OCI-LY7 (cell line): ENCODE measurements at regions not wholly inside any gene's neighbourhood (a gene's known extent, or its start where the extent isn't known, plus 50 kb on each side); places are given as distances from the start of the nearest gene placed in this dataset.

Experiments
- BruUV-seq: library from RNA; stranded (reverse); fragments of 400-500 nt; replicated peaks from 2 replicates; lab custom pipeline; 2021; lab: Mats Ljungman, UMichigan
- CTCF ChIA-PET: fragments of 300-600 bp; sonication (Branson Sonifier 250); formaldehyde crosslinking; loops from one replicate; lab custom pipeline; 2022; ENCODE audit warnings: antibody characterized with exemption; ENCODE audit not compliant: unreplicated experiment; lab: Charles Lee
- POLR2A ChIA-PET: fragments of 300-600 bp; sonication (Branson Sonifier 250); formaldehyde crosslinking; loops from one replicate; lab custom pipeline; 2022; ENCODE audit warnings: antibody characterized with exemption; lab: Charles Lee
- DNase-seq: peaks from one replicate; pipeline ENCODE4 v3.0.0-alpha.2; 2015; ENCODE audit warnings: low spot score
- H2AFZ ChIP-seq: fragments of 200-600 bp; sonication (generic), shearing (Covaris generic); 2 replicates; pipeline ENCODE4 v1.6.1; 2014; ENCODE audit warnings: mild to moderate bottlenecking, antibody characterized with exemption, low read length, moderate library complexity
- H3K27ac ChIP-seq: fragments of 200-600 bp; sonication (generic); 2 replicates; pipeline ENCODE4 v1.5.1; 2014; ENCODE audit warnings: mixed run types, low read depth, mild to moderate bottlenecking, moderate library complexity, low read length, inconsistent platforms; ENCODE audit not compliant: poor library complexity, severe bottlenecking
- H3K36me3 ChIP-seq: fragments of 200-600 bp; sonication (generic); 2 replicates; pipeline ENCODE4 v1.6.1; 2014; ENCODE audit warnings: mild to moderate bottlenecking, antibody characterized with exemption, low read length, moderate library complexity, mixed read lengths; ENCODE audit not compliant: insufficient read depth
- H3K4me1 ChIP-seq: fragments of 200-600 bp; sonication (generic); 2 replicates; pipeline ENCODE4 v1.5.1; 2014; ENCODE audit warnings: mild to moderate bottlenecking, low read length; ENCODE audit not compliant: insufficient read depth, poor library complexity, severe bottlenecking
- H3K4me2 ChIP-seq: fragments of 200-600 bp; sonication (generic); 2 replicates; pipeline ENCODE4 v1.6.1; 2014; ENCODE audit warnings: mild to moderate bottlenecking, low read length
- H3K4me3 ChIP-seq: fragments of 200-600 bp; sonication (generic); 2 replicates; pipeline ENCODE4 v1.5.1; 2014; ENCODE audit warnings: mild to moderate bottlenecking, low read depth, low read length; ENCODE audit not compliant: poor library complexity, severe bottlenecking
- H3K79me2 ChIP-seq: fragments of 200-600 bp; sonication (generic); 2 replicates; pipeline ENCODE4 v1.6.1; 2016; ENCODE audit warnings: low read depth, mild to moderate bottlenecking, low read length, moderate library complexity, mixed read lengths; ENCODE audit not compliant: insufficient read depth
- H3K9me2 ChIP-seq: fragments of 200-600 bp; sonication (generic); 2 replicates; pipeline ENCODE4 v1.6.1; 2016; ENCODE audit warnings: mild to moderate bottlenecking, low read length, mixed read lengths; ENCODE audit not compliant: insufficient read depth
- H3K9me3 ChIP-seq: fragments of 200-600 bp; sonication (generic); 2 replicates; pipeline ENCODE4 v1.6.1; 2014; ENCODE audit warnings: mild to moderate bottlenecking, mixed run types, low read length, mixed read lengths
- H4K20me1 ChIP-seq: fragments of 200-600 bp; sonication (generic); 2 replicates; pipeline ENCODE4 v1.6.1; 2014; ENCODE audit warnings: mild to moderate bottlenecking, antibody characterized with exemption, low read length, moderate library complexity, mixed read lengths; ENCODE audit not compliant: insufficient read depth
- EZH2phosphoT487 ChIP-seq: fragments of 200-600 bp; sonication (generic); IDR thresholded peaks from 2 replicates; pipeline ENCODE4 v1.6.1; 2018; ENCODE audit warnings: low read depth, borderline replicate concordance, mild to moderate bottlenecking, mixed run types, antibody characterized with exemption, low read length, moderate library complexity, mixed read lengths
- intact Hi-C: fragments of 100-400 bp; cut with micrococcal nuclease; formaldehyde crosslinking; loops from one replicate; pipeline ENCODE4 v1.10.0; 2022; ENCODE audit not compliant: unreplicated experiment
- TF ChIP-seq, protein P1 (sequence below): fragments of 200-600 bp; sonication (generic); conservative IDR thresholded peaks from 2 replicates; pipeline ENCODE4 v1.5.1; 2014; ENCODE audit warnings: mild to moderate bottlenecking, antibody characterized with exemption, low read length, moderate library complexity, mixed read lengths

- no peak overlapping the region for H2AFZ ChIP-seq
- no peak overlapping the region for H3K4me3 ChIP-seq
- no peak overlapping the region for H3K4me2 ChIP-seq
- no peaks in the 10 kb centered on the region for H3K36me3 ChIP-seq
- ChIA-PET CTCF (no interaction called here), POLR2A (no interaction called here)
- H4K20me1 ChIP-seq: no peaks in the 10 kb centered on the region
- no peak overlapping the region for H3K27ac ChIP-seq
- TF ChIP-seq, protein P1, sequence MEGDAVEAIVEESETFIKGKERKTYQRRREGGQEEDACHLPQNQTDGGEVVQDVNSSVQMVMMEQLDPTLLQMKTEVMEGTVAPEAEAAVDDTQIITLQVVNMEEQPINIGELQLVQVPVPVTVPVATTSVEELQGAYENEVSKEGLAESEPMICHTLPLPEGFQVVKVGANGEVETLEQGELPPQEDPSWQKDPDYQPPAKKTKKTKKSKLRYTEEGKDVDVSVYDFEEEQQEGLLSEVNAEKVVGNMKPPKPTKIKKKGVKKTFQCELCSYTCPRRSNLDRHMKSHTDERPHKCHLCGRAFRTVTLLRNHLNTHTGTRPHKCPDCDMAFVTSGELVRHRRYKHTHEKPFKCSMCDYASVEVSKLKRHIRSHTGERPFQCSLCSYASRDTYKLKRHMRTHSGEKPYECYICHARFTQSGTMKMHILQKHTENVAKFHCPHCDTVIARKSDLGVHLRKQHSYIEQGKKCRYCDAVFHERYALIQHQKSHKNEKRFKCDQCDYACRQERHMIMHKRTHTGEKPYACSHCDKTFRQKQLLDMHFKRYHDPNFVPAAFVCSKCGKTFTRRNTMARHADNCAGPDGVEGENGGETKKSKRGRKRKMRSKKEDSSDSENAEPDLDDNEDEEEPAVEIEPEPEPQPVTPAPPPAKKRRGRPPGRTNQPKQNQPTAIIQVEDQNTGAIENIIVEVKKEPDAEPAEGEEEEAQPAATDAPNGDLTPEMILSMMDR: no peak
- TF ChIP-seq EZH2phosphoT487: no peak
- DNase-seq: no peak
- no peaks in the 10 kb centered on the region for H3K9me2 ChIP-seq
- no peaks in the 10 kb centered on the region for H3K79me2 ChIP-seq
- intact Hi-C loops: no loop called here
- H3K9me3 ChIP-seq: no peaks in the 10 kb centered on the region
- no TSS peak for BruUV-seq
- H3K4me1 ChIP-seq: no peaks in the 10 kb centered on the region
Measured at GRCh38 chr7:106504207-106504606, 156.8 kb downstream of the CCDC71L start.

DNA sequence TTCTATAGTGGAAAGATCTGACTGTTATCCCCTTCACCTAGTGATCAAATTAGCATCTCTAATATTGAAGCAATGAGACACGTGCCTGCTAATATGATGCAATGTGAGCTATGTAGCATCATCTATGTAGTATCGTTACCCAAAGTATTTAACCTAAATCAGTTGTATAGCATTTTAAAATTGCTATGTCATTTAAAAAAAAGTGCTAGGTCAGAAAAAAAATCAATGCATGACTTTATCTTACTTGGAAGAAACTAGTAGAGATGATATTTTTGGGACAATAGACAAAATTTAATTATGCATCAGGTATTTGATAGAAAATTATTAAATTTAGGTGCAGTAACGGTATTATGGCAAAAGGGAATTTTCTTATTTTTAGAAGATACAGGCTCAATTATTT, 157.3 kb downstream of the CCDC71L start:
- Histone ChIP-seq H3K4me2 (no peak overlapping the region), H3K9me3 (no peaks in the 10 kb centered on the region), H3K79me2 (no peaks in the 10 kb centered on the region), H4K20me1 (no peaks in the 10 kb centered on the region), H3K27ac (no peak overlapping the region), H3K36me3 (no peaks in the 10 kb centered on the region), H3K4me3 (no peak overlapping the region), H3K9me2 (no peaks in the 10 kb centered on the region), H3K4me1 (no peaks in the 10 kb centered on the region), H2AFZ (no peak overlapping the region)
- POLR2A ChIA-PET: interaction anchor here (0.5 kb wide), 1 partner anchor 1028 kb away, joined by 3 read pairs; no protein-coding TSS in a partner anchor
- DNase-seq: no peak
- intact Hi-C loops: no loop called here
- BruUV-seq: no TSS peak
- CTCF ChIA-PET: no interaction called here
- TF ChIP-seq, protein P1: no peak
- no peak for TF ChIP-seq EZH2phosphoT487

GRCh38 chr7:106501605-106502580, 159.1 kb downstream of the CCDC71L start:
- H3K27ac ChIP-seq: no peak overlapping the region
- H2AFZ ChIP-seq: no peak overlapping the region
- intact Hi-C loops: no loop called here
- BruUV-seq: no TSS peak
- no peaks in the 10 kb centered on the region for H3K36me3 ChIP-seq
- POLR2A ChIA-PET: no interaction called here
- no peaks in the 10 kb centered on the region for H3K9me3 ChIP-seq
- H3K79me2 ChIP-seq: no peaks in the 10 kb centered on the region
- H4K20me1 ChIP-seq: no peaks in the 10 kb centered on the region
- CTCF ChIA-PET: no interaction called here
- H3K4me3 ChIP-seq: no peak overlapping the region
- no peaks in the 10 kb centered on the region for H3K9me2 ChIP-seq
- H3K4me1 ChIP-seq: no peaks in the 10 kb centered on the region
- DNase-seq: no peak
- no peak for TF ChIP-seq EZH2phosphoT487
- TF ChIP-seq, protein P1: no peak
- H3K4me2 ChIP-seq: no peak overlapping the region
